ENCODE measurements at regions not wholly inside any gene's neighbourhood (a gene's known extent, or its start where the extent isn't known, plus 50 kb on each side); places are given as distances from the start of the nearest gene placed in this dataset.

GRCh38 chr7:108989319-108989718 is 419.6 kb downstream of the DNAJB9 start:
- TF ChIP-seq SRSF1 (optimal IDR thresholded peaks at IDR 0.05; ENCODE audit: low read depth, low read length), result no peak
- no peak for TF ChIP-seq TFAP4 (IDR thresholded peaks at IDR 0.05; ENCODE audit: borderline replicate concordance, low read depth)
- TF ChIP-seq EP300 (IDR thresholded peaks at IDR 0.05; ENCODE audit: low read depth in 2 of 2, low read length in 2 of 2), result no peak
- no peak for TF ChIP-seq EP300 (CRISPR knock-in tag; IDR thresholded peaks at IDR 0.05; ENCODE audit: borderline replicate concordance)
- no peak for TF ChIP-seq MYNN (CRISPR knock-in tag; IDR thresholded peaks at IDR 0.05; ENCODE audit: low read depth)
